ENCODE measurements at regions not wholly inside any gene's neighbourhood (a gene's known extent, or its start where the extent isn't known, plus 50 kb on each side); places are given as distances from the start of the nearest gene placed in this dataset.

- TF ChIP-seq CTCF (conservative IDR thresholded peaks at IDR 0.05): no peak
- no peak for TF ChIP-seq EZH2 (IDR thresholded peaks at IDR 0.05; ENCODE audit: low read depth)
Measured at GRCh38 chr2:107694667-107695066, 132.0 kb upstream of the RGPD4 start.
